Adipocyte (in vitro differentiated cells): ENCODE measurements at regions not wholly inside any gene's neighbourhood (a gene's known extent, or its start where the extent isn't known, plus 50 kb on each side); places are given as distances from the start of the nearest gene placed in this dataset.

ENCODE experiments used
- DNase-seq: peaks from one replicate; pipeline ENCODE4 v3.0.0-alpha.2; 2015; ENCODE audit warnings: low read depth
- H3K27me3 ChIP-seq: replicated peaks from 2 replicates; pipeline ENCODE4 v1.7.0; 2013; ENCODE audit warnings: mild to moderate bottlenecking, low read length, moderate library complexity; ENCODE audit not compliant: control insufficient read depth, insufficient read depth
- H3K36me3 ChIP-seq: 2 replicates; pipeline ENCODE4 v1.7.0; 2013; ENCODE audit warnings: low read length, mild to moderate bottlenecking, moderate library complexity; ENCODE audit not compliant: control insufficient read depth, insufficient read depth, severe bottlenecking
- H3K4me1 ChIP-seq: 2 replicates; pipeline ENCODE4 v1.7.0; 2013; ENCODE audit warnings: mild to moderate bottlenecking, low read length, moderate library complexity; ENCODE audit not compliant: control insufficient read depth, insufficient read depth
- H3K4me3 ChIP-seq: 2 replicates; pipeline ENCODE4 v1.7.0; 2013; ENCODE audit warnings: mild to moderate bottlenecking, low read length, moderate library complexity
- H3K9ac ChIP-seq: 2 replicates; pipeline ENCODE4 v1.7.0; 2013; ENCODE audit warnings: mild to moderate bottlenecking, low read length, moderate library complexity
- H3K9me3 ChIP-seq: 2 replicates; pipeline ENCODE4 v1.7.0; 2013; ENCODE audit warnings: mild to moderate bottlenecking, low read length, moderate library complexity; ENCODE audit not compliant: control insufficient read depth

DNA sequence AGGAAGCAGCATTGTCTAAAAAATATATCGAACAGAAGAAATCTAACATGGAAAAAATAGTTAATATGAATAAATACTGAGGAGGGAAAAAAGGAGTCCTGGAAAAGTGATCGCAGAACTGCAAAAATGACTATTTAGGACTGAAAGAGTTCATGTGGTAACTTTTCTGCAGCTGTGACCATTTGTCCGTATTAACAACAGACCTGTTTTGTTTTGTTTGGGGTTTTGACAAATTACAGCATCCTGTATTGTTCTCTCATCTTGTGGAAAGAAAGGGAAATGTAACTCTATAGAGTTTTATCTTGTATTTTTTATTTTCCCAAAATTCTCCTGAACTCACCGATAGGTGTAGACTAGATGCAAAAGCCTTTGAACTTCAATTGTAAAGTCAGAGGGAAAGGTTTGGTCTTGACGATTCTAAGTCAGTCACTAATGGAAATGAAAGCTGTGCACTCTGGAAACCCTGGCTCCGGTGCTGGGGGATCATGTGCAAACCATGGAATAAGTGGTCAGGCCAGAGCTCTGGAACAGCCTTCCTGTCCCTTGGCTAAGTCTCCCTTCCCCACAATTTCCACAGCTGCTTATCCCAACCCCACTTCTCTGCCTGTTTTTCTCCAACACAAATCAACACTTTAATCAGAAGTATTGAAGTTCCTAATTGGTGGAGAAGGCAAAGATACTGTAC lies 51.2 kb upstream of the MARCKS start:
- H3K4me3 ChIP-seq: no peak overlapping the region
- DNase-seq: no peak

More for the DNA sequence above, 51.2 kb upstream of the MARCKS start:
- H3K9me3 ChIP-seq: no peaks in the 10 kb centered on the region
- no peaks in the 10 kb centered on the region for H3K36me3 ChIP-seq
- H3K27me3 ChIP-seq: no peaks in the 10 kb centered on the region
- H3K9ac ChIP-seq: no peak overlapping the region
- H3K4me1 ChIP-seq: no peaks in the 10 kb centered on the region
